ENCODE measurements at regions not wholly inside any gene's neighbourhood (a gene's known extent, or its start where the extent isn't known, plus 50 kb on each side); places are given as distances from the start of the nearest gene placed in this dataset.
"Not testable (repeated sequence)": the region's sequence is repeated elsewhere in the genome, so short reads cannot be mapped to it uniquely, and the experiment has no call there.

DNA sequence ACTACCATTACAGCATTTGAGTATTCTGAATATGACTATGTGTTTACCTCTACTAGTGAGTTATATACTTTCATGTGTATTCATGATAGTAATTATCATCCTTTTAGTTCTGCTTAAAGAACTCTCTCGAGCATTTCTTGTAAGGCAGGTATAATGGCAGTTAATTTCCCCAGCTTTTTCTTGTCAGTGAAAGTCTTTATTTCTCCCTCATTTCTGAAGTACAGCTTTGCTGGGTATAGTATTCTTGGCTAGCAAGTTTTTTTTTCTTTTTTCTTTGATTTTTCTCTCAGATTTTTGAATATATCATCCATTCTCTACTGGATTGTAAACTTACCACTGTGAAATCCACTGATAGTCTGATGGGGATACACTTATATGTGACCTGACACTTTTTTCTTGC lies 165.9 kb upstream of the ARHGAP5 start:
- DNase-seq: no peak

DNA sequence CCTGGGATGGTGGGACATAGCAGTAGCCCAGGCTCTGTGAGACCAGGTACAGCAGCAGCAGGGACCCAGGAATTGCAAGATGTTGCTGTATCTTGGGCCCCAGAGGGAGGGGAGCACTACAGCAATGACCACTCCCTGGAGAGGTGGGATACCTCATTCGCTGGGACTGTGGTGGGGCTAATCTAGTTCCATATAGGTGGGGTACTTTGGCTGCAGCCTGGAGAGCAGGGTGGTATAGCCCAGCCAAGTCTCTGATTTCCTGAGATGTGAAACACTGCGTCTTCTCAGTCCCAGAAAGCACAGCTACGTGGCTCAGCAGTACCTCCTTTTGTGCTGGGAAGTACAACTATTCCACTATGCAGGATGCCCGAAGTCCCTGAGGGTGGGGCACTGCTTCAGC lies 163.7 kb upstream of the ARHGAP5 start:
- no peak for DNase-seq

DNA sequence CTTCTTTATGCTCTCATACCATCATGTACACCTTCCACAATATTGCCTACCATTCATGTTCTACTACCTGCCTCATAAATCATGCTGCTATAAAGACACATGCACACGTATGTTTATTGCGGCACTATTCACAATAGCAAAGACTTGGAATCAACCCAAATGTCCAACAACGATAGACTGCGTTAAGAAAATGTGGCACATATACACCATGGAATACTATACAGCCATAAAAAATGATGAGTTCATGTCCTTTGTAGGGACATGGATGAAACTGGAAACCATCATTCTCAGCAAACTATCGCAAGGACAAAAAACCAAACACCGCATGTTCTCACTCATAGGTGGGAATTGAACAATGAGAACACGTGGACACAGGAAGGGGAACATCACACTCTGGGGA lies 158.8 kb upstream of the ARHGAP5 start:
- not testable (repeated sequence) for DNase-seq

DNA sequence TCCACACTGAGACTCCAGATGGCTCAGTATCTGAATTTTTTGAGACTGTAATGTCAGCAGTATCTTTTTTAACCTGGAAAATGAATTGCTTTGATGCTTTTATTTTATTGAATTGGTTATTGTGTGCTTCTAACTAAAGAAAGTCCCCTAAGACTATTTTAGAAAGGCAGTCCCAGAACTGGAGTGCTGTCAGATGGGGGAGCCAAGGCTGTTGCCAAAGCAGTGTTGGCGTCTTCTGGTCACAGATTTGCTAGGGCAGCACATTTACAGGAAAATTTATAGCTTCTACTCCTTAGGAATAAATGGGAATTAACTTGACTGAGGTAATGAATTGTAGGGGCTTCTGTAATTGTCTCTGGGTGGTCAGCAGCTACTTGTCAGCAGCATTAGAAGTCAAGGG lies 157.1 kb upstream of the ARHGAP5 start:
- no peak for DNase-seq

DNA sequence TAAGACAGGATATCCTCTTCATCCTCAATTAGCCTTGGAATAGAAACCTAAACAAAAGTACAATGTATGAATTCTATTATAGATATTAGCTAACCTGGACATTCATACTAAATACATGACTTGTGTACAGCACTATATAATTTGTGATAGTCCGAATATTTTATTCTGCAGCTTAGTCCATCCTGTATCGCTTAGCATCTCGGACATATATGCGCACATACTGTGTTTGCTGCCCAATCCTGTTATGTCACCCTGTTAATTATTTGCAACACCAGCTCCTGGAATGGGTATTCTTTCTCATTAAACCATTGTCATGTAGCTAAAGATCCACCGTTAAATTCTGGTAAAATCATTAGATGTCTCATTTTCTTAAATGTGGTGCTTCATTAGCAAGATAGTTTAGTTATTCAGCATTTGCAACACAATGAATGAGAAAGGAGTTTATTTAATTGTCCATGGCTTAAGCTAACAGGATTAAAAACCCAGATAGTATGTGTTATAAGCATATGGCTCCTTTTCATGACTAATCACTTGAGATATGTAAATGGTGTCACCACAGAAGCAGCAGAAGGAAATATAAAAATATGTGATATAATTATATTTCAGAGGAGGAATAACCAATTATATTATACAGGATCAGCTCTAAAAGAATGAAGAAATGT lies 156.0 kb upstream of the ARHGAP5 start:
- no peak for DNase-seq

DNA sequence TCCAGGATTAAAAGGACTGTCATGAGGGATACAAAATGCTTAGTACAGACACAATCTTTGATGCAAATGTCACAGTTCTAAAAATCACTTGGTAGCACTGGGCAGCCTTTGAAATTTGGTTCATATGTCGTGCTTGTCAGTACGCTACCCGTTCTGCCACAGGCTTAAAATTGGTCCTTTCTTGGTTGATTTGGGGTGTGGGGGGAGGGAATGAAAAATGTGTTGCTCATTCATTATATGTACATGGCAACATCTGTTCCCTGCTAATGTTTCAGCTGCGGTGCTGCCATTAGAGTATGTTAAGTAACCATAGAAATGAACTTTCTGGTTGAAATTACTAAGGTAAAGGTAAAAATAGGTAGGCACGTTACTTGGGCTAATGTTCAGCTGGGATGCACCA lies 155.4 kb upstream of the ARHGAP5 start:
- DNase-seq: no peak

DNA sequence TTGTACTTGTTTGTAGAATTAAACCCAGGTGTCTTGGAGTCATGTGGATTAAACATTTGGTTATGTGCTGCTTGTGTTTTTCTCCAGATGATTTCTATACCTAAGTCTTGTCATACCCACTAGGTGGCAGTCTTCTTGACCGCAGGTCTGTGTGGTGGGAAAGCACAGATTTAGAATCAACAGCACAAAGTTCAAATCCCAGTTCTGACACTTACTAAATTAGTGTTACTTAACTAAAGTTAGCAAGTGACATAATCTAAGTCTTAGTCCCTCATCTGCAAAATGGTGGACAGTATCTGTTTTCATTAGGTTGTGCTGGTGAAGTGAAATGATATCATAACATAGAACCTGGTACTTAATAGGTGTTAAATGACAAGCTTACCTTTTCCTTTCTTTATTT lies 151.0 kb upstream of the ARHGAP5 start:
- peak; percentile 57 for DNase-seq

DNA sequence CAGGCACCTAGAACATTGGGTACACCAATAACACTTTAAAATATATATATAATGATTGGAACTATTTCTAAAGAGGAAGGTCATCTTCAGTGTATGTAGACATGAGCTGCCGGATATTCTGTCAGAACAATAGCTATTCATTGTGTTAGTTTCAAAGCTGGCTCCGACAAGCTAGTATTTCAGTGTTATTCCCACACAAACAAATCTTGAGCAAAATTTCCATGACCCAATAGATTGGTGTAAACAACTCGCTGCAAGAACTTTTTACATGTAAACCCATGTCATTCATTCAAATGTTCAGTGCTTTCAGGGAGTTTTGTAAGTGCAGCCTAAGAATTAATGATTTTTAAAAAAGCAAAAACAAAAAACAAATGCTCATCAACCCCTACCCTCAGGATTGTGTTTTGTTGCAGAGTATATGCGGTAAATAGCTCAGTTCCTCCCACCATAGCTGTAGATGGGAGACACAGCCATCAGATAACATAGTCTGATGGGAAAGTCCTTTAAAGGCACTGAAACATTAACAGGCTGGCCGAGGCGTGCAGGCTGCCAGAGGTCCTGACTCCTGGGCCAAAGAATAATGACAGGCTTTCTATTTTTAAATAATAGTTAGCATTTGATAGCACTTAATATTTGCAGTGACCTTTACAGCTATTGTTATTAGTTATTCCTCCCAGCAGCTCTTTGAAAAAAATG lies 150.3 kb upstream of the ARHGAP5 start:
- DNase-seq: no peak

DNA sequence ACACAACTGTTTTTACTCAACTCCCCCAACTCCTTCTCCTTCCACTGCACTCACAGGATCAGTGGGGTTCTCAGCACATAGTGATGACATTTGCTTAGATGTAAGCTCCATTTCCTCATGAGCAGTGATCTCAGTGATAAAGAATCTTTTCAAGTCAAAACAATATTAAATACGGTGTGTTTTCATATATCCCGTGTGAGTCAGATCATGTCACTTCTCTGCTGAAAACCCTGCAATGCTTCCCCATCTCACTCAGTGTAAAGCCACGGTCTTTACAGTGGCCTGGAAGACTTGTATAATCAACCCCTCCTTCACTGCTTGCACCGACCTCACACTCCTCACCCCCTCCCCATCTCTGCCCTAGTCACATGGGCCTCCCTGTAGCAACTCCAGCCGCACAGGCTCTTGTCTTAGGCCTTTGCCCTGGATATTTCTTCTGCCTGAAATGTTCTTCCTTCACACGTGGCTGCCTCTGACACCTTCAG lies 149.7 kb upstream of the ARHGAP5 start:
- DNase-seq: no peak

DNA sequence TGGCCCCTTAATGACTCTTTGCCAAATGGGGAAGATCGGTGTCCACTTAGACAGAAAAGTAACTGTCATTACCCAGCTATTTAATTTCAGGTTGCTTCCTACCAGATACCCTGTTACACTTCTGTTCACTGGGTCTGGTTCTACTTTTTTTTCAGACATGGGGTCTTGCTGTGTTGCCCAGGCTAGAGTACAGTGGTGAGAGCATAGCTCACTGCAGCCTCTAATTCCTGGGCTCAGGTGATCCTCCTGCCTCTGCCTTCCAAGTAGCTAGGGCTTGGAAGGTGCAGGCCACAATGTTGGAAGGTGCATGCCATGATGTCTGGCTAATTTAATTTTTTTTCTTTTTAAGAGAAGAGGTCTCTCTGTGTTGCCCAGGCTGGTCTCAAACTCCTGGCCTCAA lies 147.0 kb upstream of the ARHGAP5 start:
- no peak for DNase-seq

DNA sequence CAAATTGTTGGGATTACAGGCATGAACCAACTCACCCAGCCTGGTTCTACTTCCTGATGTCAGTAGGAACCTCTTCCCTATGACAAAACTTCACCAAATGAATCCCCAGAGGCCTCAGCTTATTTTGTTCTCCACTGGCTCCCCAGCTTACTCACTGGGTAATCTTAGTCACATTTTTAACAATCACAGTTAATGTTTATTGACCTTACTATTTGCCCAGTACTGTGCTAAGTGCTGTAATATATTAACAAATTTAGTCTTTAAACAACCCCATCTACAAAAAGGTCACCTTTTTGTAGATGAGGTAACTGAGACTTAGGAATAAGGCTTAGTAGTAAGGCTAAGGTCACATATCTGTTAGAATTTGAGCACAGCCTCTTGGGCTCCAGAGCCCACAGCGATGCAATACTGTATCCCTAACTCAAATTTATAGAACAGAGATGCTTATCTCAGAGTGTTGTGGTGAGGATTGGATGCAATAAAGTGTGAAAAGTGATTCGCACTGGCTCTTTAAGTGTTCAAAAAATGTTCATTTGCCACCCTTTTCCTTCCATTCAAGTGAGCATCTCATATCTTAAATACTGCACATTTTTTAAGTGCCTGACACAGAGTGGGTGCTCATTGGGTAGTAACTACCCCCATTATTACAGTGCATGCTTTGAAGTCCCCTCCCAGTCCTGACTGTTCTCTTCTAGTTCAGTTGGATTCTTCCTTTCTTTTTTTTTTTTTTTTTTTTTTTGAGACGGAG lies 146.4 kb upstream of the ARHGAP5 start:
- DNase-seq: no peak

DNA sequence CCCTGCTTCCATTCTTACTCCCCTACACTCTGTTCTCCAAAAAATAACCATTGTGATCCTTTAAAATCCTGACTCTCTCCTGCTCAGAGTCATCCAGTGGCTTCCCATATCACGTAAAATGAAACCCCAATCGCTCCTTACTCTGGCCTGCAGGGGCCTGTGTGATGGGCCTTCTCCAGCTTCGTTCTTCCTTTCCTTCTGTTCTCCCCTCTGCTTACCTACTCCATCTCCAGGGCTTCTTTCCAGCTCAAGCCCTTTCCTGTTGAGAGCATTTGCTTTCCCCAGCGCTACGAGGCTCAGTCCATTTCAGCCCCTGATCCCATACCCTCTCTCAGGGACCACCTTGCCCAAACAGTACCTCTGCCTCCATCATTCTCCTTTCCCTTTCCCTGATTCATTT lies 144.4 kb upstream of the ARHGAP5 start:
- DNase-seq: no peak

DNA sequence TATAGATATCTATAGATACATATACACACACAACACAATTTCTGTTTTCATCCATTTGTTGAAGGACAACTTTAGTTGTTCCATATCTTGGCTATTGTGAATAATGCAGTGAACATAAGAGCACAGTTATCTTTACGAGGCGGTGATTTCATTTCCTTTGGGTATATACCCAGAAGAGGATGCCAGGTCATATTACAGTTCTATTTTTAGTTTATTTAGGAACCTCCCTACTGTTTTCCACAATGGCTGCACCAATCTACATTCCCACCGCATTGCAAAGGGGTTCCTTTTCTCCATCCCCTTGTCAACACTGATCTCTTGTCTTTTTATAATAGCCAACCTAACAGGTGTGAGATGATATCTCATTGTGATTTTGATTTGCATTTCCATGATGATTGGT lies 143.4 kb upstream of the ARHGAP5 start:
- no peak for DNase-seq

DNA sequence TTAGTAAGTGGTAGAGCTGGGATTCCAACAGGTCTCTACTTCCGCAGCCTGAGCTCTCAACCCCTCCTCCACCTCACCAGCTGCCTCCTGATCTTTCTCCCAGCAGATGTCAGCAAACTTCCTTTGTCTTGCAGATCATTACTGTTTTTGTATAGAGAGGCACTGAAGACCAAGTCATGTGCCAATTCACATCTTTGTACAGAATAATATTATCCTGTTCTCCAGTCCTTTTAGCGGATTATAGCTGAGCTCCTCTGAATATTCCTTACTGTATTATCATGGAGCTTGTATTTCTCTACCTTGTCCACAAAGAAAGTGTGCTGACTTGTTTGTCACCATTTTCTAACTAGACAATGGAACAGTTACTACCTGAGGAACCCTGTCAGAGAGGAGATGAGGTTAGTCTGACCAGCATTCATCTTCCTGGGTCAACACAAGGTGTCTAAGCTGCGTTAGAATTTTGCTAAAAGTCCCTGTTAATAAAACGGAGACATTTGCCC lies 142.3 kb upstream of the ARHGAP5 start:
- DNase-seq: peak; percentile 35

DNA sequence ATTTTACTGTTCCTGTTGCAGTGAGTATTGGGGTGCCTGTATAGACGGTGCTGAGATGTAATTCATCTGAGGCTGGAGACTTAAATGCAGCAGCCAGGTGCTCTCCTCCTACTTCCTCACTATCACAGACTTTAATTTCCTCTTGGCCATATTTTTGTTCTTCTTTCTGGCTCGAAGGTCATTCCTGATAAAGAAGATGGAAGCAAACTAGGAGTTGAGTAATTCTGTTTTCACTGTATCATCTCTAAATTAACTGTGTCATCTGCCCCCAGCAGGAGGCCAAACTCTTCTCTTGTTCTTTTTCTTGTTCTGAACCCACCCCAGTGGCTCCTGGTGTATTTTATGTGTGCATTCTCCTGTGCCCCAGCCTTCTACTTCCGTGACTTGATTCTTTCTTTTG lies 141.7 kb upstream of the ARHGAP5 start:
- DNase-seq: no peak

DNA sequence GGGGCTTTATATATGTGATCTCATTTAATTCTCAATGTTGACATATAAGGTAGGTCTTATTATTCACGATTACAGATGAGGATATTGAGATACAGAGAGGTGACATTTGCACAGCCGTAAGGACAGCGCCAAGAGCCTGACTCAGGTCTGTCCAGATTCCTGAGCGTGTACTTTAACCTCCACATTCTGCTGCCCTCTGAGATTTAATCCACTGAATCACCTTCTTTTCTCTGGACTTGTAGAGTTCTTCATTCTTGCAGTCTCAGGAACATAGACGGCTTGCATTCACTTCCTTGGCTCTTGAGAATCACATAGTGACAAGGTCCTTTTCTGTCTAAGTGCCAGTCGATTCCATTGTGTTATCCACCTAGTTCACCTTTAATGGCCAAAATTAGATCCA lies 141.0 kb upstream of the ARHGAP5 start:
- no peak for DNase-seq

DNA sequence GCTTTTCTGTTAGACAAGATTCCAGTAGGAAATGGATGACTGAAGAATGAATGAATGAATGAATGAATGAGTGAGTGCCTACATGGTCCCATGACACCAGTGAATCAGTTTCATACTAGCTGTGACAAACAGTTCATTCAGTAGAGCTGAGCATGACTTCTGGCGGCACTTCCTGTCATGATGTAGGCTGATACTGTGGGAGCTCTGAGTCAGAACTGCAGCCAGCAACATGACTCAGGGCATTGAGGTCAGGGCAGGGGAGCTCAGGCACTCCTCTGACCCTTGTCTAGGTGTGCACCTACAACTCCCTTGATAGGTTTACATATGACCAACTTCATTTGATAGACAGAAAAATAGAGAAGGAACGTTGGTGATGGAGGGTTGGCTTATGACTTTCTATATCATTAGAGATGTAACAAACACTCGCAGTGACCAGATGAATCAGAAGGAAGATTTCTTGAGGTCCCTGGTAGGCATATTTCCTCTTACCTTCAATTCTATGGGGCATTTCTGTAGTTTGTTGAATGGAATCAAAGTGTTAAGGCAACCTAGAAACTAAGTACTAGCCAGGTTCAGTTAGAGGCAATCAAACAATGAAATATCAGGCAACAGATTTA lies 139.3 kb upstream of the ARHGAP5 start:
- DNase-seq: peak; percentile 46

DNA sequence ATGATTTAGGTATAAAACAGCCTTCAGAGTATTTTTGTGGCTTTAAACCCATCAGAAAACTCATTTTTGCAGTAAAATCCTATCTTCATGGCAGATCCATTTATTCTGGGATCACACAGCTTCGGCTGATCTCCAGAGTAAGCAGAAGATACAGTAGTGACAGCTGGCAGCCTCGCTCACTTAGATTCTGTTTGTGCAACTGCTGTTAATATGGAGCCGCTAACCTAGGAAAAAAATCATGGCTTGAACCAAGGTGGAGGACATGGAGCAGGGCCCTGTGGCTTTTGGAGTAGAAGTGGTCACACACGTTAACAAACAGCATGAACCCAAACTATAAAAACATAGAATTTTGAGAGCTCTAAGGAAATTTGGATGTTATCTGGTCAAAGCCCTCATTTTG lies 137.2 kb upstream of the ARHGAP5 start:
- no peak for DNase-seq

DNA sequence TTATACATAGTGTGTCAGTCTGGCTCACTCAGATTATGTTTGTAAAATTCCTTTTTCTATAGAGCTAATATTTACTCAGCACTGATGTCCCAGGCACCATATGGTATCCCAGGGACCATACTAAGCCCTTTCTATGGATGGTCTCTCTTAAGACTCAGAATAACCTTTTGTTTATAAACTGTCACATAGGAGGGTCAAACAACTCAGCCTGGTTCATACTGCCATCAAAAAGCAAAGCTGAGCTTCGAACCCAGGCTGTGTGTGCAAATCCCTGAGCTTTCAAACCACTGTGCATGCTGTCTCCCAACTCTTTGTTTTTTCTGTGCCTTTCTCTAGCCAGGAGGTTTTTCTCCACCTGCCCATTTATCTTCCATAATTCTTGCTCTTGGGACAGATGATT lies 135.6 kb upstream of the ARHGAP5 start:
- DNase-seq: no peak

DNA sequence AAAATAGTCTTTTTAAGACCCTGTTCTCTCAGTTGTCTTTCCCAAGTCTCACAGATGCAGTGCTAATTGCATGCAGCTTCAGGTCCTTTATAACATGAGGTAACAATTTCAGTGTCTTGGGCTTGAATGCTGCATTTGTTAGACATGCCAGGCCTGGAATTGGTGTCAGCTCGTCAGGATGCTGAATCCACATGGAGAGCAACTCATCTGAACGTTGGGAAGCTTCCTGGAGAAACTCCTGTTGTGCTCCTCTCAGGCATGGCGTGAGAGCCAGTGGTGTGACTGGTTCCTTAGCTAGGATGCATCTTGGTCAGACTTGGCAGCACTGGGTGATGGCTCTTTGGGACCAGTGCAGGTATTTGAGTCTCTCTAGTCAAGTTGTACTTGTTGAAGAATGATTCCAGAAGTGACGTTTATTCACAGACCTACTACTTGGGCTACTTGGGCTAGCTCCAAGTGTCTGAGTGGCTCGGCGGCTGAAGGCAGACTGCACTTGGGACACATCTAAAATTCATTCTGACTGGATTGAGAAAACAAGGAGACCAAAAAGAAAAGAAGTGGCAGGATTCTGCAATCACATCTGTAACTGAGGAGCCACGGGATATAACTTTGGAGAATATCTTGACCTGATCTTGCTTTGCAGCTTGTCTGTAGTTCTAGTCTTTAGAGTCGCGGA lies 134.8 kb upstream of the ARHGAP5 start:
- DNase-seq: no peak

DNA sequence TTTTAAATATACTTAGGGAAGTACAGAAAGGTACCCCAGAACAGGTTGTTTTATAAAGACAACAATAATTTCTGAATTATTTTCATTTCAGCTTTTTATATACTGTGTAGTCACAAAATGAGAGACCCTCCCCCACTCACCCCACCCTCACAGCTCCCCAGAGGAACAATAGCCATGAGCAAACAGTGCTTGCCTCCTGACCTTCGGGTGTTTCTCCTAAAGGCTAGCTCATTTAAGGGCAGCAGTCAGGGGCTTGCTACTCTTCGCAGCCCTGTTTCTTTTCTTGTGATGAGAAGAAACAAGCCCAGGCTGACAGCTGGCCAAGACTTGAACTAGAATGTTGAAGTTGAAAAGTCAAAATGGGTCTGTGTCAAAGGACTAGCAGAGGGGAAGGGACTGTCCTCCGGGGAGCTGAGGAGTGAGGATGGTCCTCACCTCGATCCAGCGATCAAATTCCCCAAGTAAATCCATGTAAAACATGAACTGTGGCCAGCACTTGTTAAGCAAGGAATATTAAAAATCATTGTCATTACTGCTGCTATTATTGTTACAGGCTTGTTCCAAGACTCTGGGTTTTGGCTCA lies 133.8 kb upstream of the ARHGAP5 start:
- DNase-seq: no peak

DNA sequence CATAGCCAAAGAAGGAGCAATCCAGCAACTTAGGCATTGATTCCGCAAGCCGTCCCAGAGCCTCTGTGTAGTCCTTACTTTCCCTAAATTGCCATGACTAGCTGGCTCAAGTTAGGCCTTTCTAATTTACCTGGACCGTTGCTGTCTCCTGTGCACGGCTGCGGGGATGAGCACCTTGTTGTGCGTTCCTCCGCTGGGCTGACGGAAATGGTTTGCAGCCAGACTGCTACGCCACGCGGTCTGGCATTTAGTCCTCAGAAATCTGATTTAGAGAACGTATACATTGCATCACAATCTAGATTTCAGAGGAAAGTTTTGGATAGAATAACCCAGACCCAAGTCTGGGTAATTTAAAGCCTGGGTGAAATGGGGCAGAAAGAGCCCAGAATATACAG lies 133.2 kb upstream of the ARHGAP5 start:
- no peak for DNase-seq

All from CD4-positive, alpha-beta T cell treated with Interleukin-12 subunit alpha and Interleukin-12 subunit beta, for 1 hour (primary cell).